Calu3 (cell line): ENCODE measurements at regions not wholly inside any gene's neighbourhood (a gene's known extent, or its start where the extent isn't known, plus 50 kb on each side); places are given as distances from the start of the nearest gene placed in this dataset.

Experiments used
- BruUV-seq: library from RNA; stranded (reverse); fragments of 400-500 nt; replicated peaks from 2 replicates; lab custom pipeline; 2021; lab: Mats Ljungman, UMichigan
- CTCF ChIA-PET: fragments of 300-600 bp; sonication (Branson Sonifier 250); formaldehyde crosslinking; loops from one replicate; lab custom pipeline; 2022; ENCODE audit warnings: antibody characterized with exemption; lab: Charles Lee
- DNase-seq: peaks from one replicate; pipeline ENCODE4 v3.0.0; 2022
- H3K27ac Mint-ChIP-seq: one replicate; pipeline ENCODE4 v1.8.0; 2022; ENCODE audit warnings: mixed read lengths; ENCODE audit not compliant: unreplicated experiment
- H3K27me3 Mint-ChIP-seq: one replicate; pipeline ENCODE4 v1.8.0; 2022; ENCODE audit warnings: mixed read lengths; ENCODE audit not compliant: unreplicated experiment
- H3K36me3 Mint-ChIP-seq: one replicate; pipeline ENCODE4 v1.8.0; 2022; ENCODE audit warnings: mild to moderate bottlenecking, moderate library complexity, mixed read lengths; ENCODE audit not compliant: insufficient read depth, unreplicated experiment
- H3K4me1 Mint-ChIP-seq: one replicate; pipeline ENCODE4 v1.8.0; 2022; ENCODE audit warnings: mild to moderate bottlenecking, low read depth, mixed read lengths; ENCODE audit not compliant: unreplicated experiment
- H3K4me3 Mint-ChIP-seq: one replicate; pipeline ENCODE4 v1.8.0; 2022; ENCODE audit warnings: mild to moderate bottlenecking, low read depth, moderate library complexity, mixed read lengths; ENCODE audit not compliant: unreplicated experiment
- H3K9me3 Mint-ChIP-seq: one replicate; pipeline ENCODE4 v1.8.0; 2022; ENCODE audit warnings: low read depth, mixed read lengths; ENCODE audit not compliant: unreplicated experiment
- intact Hi-C: fragments of 100-400 bp; cut with micrococcal nuclease; formaldehyde crosslinking; loops from one replicate; pipeline ENCODE4 v1.10.0; 2022; ENCODE audit not compliant: unreplicated experiment
- TF ChIP-seq, protein P1 (sequence below): fragments of 200-600 bp; IDR thresholded peaks from one replicate; pipeline ENCODE4 v1.8.0; 2022; ENCODE audit warnings: antibody characterized with exemption; ENCODE audit not compliant: unreplicated experiment

DNA sequence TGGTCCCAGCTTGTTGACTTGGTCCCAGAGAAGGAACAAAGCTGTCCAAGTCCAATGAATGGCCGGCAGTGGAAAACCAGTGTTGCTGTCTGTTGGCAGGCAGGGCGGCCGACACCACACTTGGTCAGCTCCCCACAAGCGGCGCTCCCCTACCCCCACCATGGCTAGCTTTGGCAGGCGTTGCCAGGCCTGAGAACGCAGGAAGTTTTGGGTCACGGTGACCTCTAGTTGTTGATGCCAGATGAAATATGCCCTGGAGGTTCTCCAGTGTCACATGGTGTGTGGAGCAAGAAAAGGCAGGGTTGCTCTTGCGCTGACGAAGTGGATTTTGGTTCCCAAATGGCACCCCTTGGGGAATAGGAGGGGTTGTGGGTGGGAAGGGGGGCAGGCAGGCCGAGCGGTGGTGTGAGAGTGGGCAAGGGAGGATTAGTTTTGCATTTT lies 72.7 kb upstream of the TPRG1 start:
- H3K4me3 Mint-ChIP-seq = no peak overlapping the region
- TF ChIP-seq, protein P1, sequence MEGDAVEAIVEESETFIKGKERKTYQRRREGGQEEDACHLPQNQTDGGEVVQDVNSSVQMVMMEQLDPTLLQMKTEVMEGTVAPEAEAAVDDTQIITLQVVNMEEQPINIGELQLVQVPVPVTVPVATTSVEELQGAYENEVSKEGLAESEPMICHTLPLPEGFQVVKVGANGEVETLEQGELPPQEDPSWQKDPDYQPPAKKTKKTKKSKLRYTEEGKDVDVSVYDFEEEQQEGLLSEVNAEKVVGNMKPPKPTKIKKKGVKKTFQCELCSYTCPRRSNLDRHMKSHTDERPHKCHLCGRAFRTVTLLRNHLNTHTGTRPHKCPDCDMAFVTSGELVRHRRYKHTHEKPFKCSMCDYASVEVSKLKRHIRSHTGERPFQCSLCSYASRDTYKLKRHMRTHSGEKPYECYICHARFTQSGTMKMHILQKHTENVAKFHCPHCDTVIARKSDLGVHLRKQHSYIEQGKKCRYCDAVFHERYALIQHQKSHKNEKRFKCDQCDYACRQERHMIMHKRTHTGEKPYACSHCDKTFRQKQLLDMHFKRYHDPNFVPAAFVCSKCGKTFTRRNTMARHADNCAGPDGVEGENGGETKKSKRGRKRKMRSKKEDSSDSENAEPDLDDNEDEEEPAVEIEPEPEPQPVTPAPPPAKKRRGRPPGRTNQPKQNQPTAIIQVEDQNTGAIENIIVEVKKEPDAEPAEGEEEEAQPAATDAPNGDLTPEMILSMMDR = no peak
- CTCF ChIA-PET = interaction anchor here (0.6 kb wide), 1 partner anchor 1362 kb away, joined by 7 read pairs; no protein-coding TSS in a partner anchor
- no peak overlapping the region for H3K27ac Mint-ChIP-seq
- no peaks in the 10 kb centered on the region for H3K27me3 Mint-ChIP-seq
- no peaks in the 10 kb centered on the region for H3K36me3 Mint-ChIP-seq
- intact Hi-C loops = no loop called here
- DNase-seq = no peak
- BruUV-seq = no TSS peak
- peaks cover 2% of the 10 kb centered on the region for H3K9me3 Mint-ChIP-seq
- no peaks in the 10 kb centered on the region for H3K4me1 Mint-ChIP-seq

DNA sequence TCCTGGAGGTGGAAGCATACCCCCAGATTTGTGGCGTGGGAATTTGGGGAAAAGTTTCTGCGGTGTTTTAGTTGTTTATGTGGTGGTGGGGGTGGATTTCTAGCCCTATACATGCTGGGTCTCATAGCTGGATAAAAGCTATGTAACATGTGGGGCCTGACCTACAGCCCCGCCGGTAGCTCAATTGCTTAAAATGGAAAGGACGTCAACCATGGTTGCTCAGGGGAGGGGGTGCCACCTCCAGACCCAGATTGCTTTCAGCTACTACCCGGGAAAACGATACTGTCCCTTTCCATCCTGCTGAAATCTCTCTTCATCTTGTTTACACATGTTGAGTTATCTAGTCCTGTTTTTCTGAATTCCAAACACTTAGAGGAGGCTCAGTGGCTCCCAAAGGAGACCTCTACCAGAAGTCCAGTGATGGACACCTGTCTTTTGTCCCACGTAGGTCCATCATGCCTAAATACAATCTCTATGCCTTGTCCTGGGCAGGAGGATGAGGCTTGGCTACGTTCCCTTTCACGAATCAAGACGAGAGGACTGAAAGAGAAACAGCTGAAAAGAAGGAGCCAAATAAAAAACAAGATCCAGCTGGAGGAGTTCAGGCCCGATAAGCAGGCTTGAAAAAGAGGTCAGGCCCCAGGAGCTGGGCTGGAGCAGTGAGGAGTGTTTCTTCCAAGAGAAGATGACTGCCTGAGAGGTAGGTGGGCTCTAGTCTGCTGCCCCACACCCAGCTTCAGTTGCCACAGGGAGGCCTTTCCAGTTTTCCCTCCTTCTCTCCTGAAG lies 72.1 kb upstream of the TPRG1 start:
- Mint-ChIP-seq H3K4me3 (no peak overlapping the region), H3K27ac (no peak overlapping the region), H3K27me3 (no peaks in the 10 kb centered on the region), H3K4me1 (no peaks in the 10 kb centered on the region), H3K9me3 (peaks cover 2% of the 10 kb centered on the region), H3K36me3 (no peaks in the 10 kb centered on the region)
- TF ChIP-seq, protein P1 = no peak
- CTCF ChIA-PET = interaction anchor here (0.6 kb wide), 1 partner anchor 1363 kb away, joined by 7 read pairs; no protein-coding TSS in a partner anchor
- no peak for DNase-seq
- intact Hi-C loops = no loop called here
- BruUV-seq = no TSS peak

DNA sequence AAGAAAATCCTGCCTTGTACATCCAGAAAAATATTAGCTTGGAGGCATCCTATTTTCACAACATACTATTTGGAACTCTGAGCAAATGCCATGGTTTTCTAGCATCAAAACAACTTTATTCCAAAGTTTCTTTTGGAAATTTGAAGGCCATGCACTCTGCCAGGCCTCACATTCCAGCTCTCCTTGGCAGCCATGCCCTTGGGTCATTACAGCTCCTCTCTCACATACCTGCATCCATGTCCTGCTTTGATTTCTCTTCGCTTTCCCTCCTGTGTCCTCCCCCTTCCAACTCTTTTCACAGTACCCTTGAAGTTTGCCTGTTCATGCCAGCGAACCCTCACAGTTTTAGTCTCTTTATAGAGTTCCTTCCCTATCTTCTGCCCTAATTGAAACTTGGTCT lies 70.9 kb upstream of the TPRG1 start:
- no peaks in the 10 kb centered on the region for H3K27me3 Mint-ChIP-seq
- no peak overlapping the region for H3K4me3 Mint-ChIP-seq
- no TSS peak for BruUV-seq
- intact Hi-C loops = no loop called here
- CTCF ChIA-PET = no interaction called here
- no peaks in the 10 kb centered on the region for H3K4me1 Mint-ChIP-seq
- H3K27ac Mint-ChIP-seq = no peak overlapping the region
- peaks cover 2% of the 10 kb centered on the region for H3K9me3 Mint-ChIP-seq
- no peaks in the 10 kb centered on the region for H3K36me3 Mint-ChIP-seq
- DNase-seq = no peak
- TF ChIP-seq, protein P1 = no peak

DNA sequence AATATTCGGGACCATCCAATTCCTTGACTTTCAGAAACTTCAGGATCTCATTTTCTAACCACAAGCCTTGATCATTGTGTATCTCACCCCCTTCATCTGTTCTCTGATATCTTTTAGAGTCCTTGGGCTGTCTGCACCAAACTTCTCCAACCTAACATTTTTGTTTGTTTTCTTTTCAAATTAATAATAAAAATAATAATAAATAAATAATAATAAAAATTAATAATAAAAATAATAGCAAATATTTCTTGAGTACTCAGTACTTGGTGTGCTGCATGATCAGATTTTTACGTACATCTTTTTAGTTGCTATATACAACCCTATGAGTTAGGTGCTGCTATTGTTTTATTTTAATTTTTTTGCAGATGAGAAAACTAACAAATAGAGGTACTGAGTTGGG lies 70.2 kb upstream of the TPRG1 start:
- no TSS peak for BruUV-seq
- CTCF ChIA-PET = interaction anchor here (0.9 kb wide), 1 partner anchor 75 kb away, joined by 3 read pairs; no protein-coding TSS in a partner anchor

More for the DNA sequence above, 70.2 kb upstream of the TPRG1 start:
- Mint-ChIP-seq H3K36me3 (no peaks in the 10 kb centered on the region), H3K27me3 (no peaks in the 10 kb centered on the region), H3K9me3 (peaks cover 2% of the 10 kb centered on the region), H3K4me3 (no peak overlapping the region), H3K4me1 (no peaks in the 10 kb centered on the region), H3K27ac (no peak overlapping the region)
- TF ChIP-seq, protein P1 = no peak
- no peak for DNase-seq
- intact Hi-C loops = no loop called here
